ENCODE measurements at regions not wholly inside any gene's neighbourhood (a gene's known extent, or its start where the extent isn't known, plus 50 kb on each side); places are given as distances from the start of the nearest gene placed in this dataset.
A peak's percentile ranks its signal among the peaks of the same experiment; 100 is the strongest.
"Not testable (repeated sequence)": the region's sequence is repeated elsewhere in the genome, so short reads cannot be mapped to it uniquely, and the experiment has no call there.

- TF ChIP-seq CTCF (conservative IDR thresholded peaks at IDR 0.05; ENCODE audit: low read depth, low read length) = no peak
- no peak overlapping the region for H3K4me3 ChIP-seq (ENCODE audit: low read depth, low read length)
- no peak for DNase-seq (ENCODE audit: low read depth)
Measured at GRCh38 chr9:30089428-30089827, 2295.0 kb upstream of the ACO1 start.

GRCh38 chr9:30103647-30104394 lies 2280.6 kb upstream of the ACO1 start:
- no peak for TF ChIP-seq CTCF (conservative IDR thresholded peaks at IDR 0.05; ENCODE audit: low read depth, low read length)
- peak; percentile 50 for DNase-seq (ENCODE audit: low read depth)
- H3K4me3 ChIP-seq (ENCODE audit: low read depth, low read length) = no peak overlapping the region

- not testable (repeated sequence) for H3K4me3 ChIP-seq (ENCODE audit: low read depth, low read length); DNase-seq (ENCODE audit: low read depth)
Measured at GRCh38 chr9:30107134-30107533, 2277.3 kb upstream of the ACO1 start.

- no peak for DNase-seq (ENCODE audit: low read depth)
- no peak for TF ChIP-seq CTCF (conservative IDR thresholded peaks at IDR 0.05; ENCODE audit: low read depth, low read length)
- H3K4me3 ChIP-seq (ENCODE audit: low read depth, low read length) = no peak overlapping the region
Measured at GRCh38 chr9:30116673-30117217, 2267.7 kb upstream of the ACO1 start.

GRCh38 chr9:30120666-30121065 lies 2263.8 kb upstream of the ACO1 start:
- no peak for TF ChIP-seq CTCF (conservative IDR thresholded peaks at IDR 0.05; ENCODE audit: low read depth, low read length)
- no peak for DNase-seq (ENCODE audit: low read depth)
- no peak overlapping the region for H3K4me3 ChIP-seq (ENCODE audit: low read depth, low read length)

GRCh38 chr9:30121611-30122010 lies 2262.8 kb upstream of the ACO1 start:
- no peak for TF ChIP-seq CTCF (conservative IDR thresholded peaks at IDR 0.05; ENCODE audit: low read depth, low read length)
- no peak overlapping the region for H3K4me3 ChIP-seq (ENCODE audit: low read depth, low read length)
- no peak for DNase-seq (ENCODE audit: low read depth)

- no peak overlapping the region for H3K4me3 ChIP-seq (ENCODE audit: low read depth, low read length)
- no peak for TF ChIP-seq CTCF (conservative IDR thresholded peaks at IDR 0.05; ENCODE audit: low read depth, low read length)
- DNase-seq (ENCODE audit: low read depth) = no peak
Measured at GRCh38 chr9:30125881-30126280, 2258.6 kb upstream of the ACO1 start.

Data from choroid plexus epithelial cell (primary cell).